ENCODE measurements at regions not wholly inside any gene's neighbourhood (a gene's known extent, or its start where the extent isn't known, plus 50 kb on each side); places are given as distances from the start of the nearest gene placed in this dataset.

- DNase-seq, result no peak
- H3K27ac ChIP-seq (ENCODE audit: low read depth in 1 of 3, low read length in 2 of 3), result no peak overlapping the region
Observed at GRCh38 chr10:88103576-88103975, 240.2 kb downstream of the PTEN start.

GRCh38 chr10:88104223-88104622 is 240.8 kb downstream of the PTEN start:
- H3K36me3 ChIP-seq (ENCODE audit: control insufficient read depth in 3 of 3, insufficient read depth in 2 of 3, low read depth in 1 of 3, low read length in 3 of 3), result no peaks in the 10 kb centered on the region
- DNase-seq (no peak), FAIRE-seq (no peak)
- peaks cover 0 to 2% (median 0%) of the 10 kb centered on the region in 3 donors for H3K27me3 ChIP-seq (ENCODE audit: control insufficient read depth in 3 of 3, insufficient read depth in 3 of 3, low read length in 3 of 3)
- no peaks in the 10 kb centered on the region for H3K4me1 ChIP-seq (ENCODE audit: control insufficient read depth in 3 of 3, insufficient read depth in 2 of 3, low read depth in 1 of 3, low read length in 2 of 3)
- no peak overlapping the region for H3K4me3 ChIP-seq (ENCODE audit: low read depth in 1 of 3, low read length in 3 of 3)
- no peaks in the 10 kb centered on the region for H3K9me3 ChIP-seq (ENCODE audit: control insufficient read depth in 2 of 2, insufficient read depth in 1 of 2, low read depth in 1 of 2, low read length in 1 of 2)
- 79 to 100% (median 95%) methylated on average over 2 of the region's 2 CpGs for WGBS, 3 donors
- no peak overlapping the region for H3K27ac ChIP-seq (ENCODE audit: low read depth in 1 of 3, low read length in 2 of 3)

More at GRCh38 chr10:88103576-88103975, 240.2 kb downstream of the PTEN start:
- no peaks in the 10 kb centered on the region for H3K36me3 ChIP-seq (ENCODE audit: control insufficient read depth in 3 of 3, insufficient read depth in 2 of 3, low read depth in 1 of 3, low read length in 3 of 3)
- H3K4me1 ChIP-seq (ENCODE audit: control insufficient read depth in 3 of 3, insufficient read depth in 2 of 3, low read depth in 1 of 3, low read length in 2 of 3), result no peaks in the 10 kb centered on the region
- H3K27me3 ChIP-seq (ENCODE audit: control insufficient read depth in 3 of 3, insufficient read depth in 3 of 3, low read length in 3 of 3), result peaks cover 0 to 2% (median 0%) of the 10 kb centered on the region in 3 donors
- no peak overlapping the region for H3K4me3 ChIP-seq (ENCODE audit: low read depth in 1 of 3, low read length in 3 of 3)
- FAIRE-seq, result no peak
- H3K9me3 ChIP-seq (ENCODE audit: control insufficient read depth in 2 of 2, insufficient read depth in 1 of 2, low read depth in 1 of 2, low read length in 1 of 2), result no peaks in the 10 kb centered on the region

- DNase-seq, result no peak
- no peaks in the 10 kb centered on the region for H3K9me3 ChIP-seq (ENCODE audit: control insufficient read depth in 2 of 2, insufficient read depth in 1 of 2, low read depth in 1 of 2, low read length in 1 of 2)
- FAIRE-seq, result no peak
- H3K27ac ChIP-seq (ENCODE audit: low read depth in 1 of 3, low read length in 2 of 3), result no peak overlapping the region
- H3K4me1 ChIP-seq (ENCODE audit: control insufficient read depth in 3 of 3, insufficient read depth in 2 of 3, low read depth in 1 of 3, low read length in 2 of 3), result no peaks in the 10 kb centered on the region
- WGBS, 3 donors, result 84 to 96% (median 85%) methylated on average over 2 of the region's 2 CpGs
- no peak overlapping the region for H3K4me3 ChIP-seq (ENCODE audit: low read depth in 1 of 3, low read length in 3 of 3)
- H3K36me3 ChIP-seq (ENCODE audit: control insufficient read depth in 3 of 3, insufficient read depth in 2 of 3, low read depth in 1 of 3, low read length in 3 of 3), result no peaks in the 10 kb centered on the region
- H3K27me3 ChIP-seq (ENCODE audit: control insufficient read depth in 3 of 3, insufficient read depth in 3 of 3, low read length in 3 of 3), result no peaks in the 10 kb centered on the region
Observed at GRCh38 chr10:88106366-88106765, 242.9 kb downstream of the PTEN start.

- FAIRE-seq (no peak), DNase-seq (no peak)
- H3K36me3 ChIP-seq (ENCODE audit: control insufficient read depth in 3 of 3, insufficient read depth in 2 of 3, low read depth in 1 of 3, low read length in 3 of 3), result no peaks in the 10 kb centered on the region
- no peaks in the 10 kb centered on the region for H3K4me1 ChIP-seq (ENCODE audit: control insufficient read depth in 3 of 3, insufficient read depth in 2 of 3, low read depth in 1 of 3, low read length in 2 of 3)
- no peaks in the 10 kb centered on the region for H3K27me3 ChIP-seq (ENCODE audit: control insufficient read depth in 3 of 3, insufficient read depth in 3 of 3, low read length in 3 of 3)
- H3K4me3 ChIP-seq (ENCODE audit: low read depth in 1 of 3, low read length in 3 of 3), result no peak overlapping the region
- 85 to 97% (median 89%) methylated on average over 4 of the region's 4 CpGs for WGBS, 3 donors
- no peak overlapping the region for H3K27ac ChIP-seq (ENCODE audit: low read depth in 1 of 3, low read length in 2 of 3)
- H3K9me3 ChIP-seq (ENCODE audit: control insufficient read depth in 2 of 2, insufficient read depth in 1 of 2, low read depth in 1 of 2, low read length in 1 of 2), result no peaks in the 10 kb centered on the region
Observed at GRCh38 chr10:88107296-88108097, 244.1 kb downstream of the PTEN start.

GRCh38 chr10:88108115-88108610 is 244.7 kb downstream of the PTEN start:
- 74 to 80% (median 79%) methylated on average over 2 of the region's 2 CpGs for WGBS, 3 donors
- Histone ChIP-seq H3K27me3 (ENCODE audit: control insufficient read depth in 3 of 3, insufficient read depth in 3 of 3, low read length in 3 of 3) (no peaks in the 10 kb centered on the region), H3K9me3 (ENCODE audit: control insufficient read depth in 2 of 2, insufficient read depth in 1 of 2, low read depth in 1 of 2, low read length in 1 of 2) (no peaks in the 10 kb centered on the region), H3K4me1 (ENCODE audit: control insufficient read depth in 3 of 3, insufficient read depth in 2 of 3, low read depth in 1 of 3, low read length in 2 of 3) (no peaks in the 10 kb centered on the region), H3K27ac (ENCODE audit: low read depth in 1 of 3, low read length in 2 of 3) (no peak overlapping the region), H3K4me3 (ENCODE audit: low read depth in 1 of 3, low read length in 3 of 3) (no peak overlapping the region), H3K36me3 (ENCODE audit: control insufficient read depth in 3 of 3, insufficient read depth in 2 of 3, low read depth in 1 of 3, low read length in 3 of 3) (no peaks in the 10 kb centered on the region)
- FAIRE-seq (no peak), DNase-seq (no peak)

GRCh38 chr10:88110355-88110754 is 246.9 kb downstream of the PTEN start:
- no peaks in the 10 kb centered on the region for H3K36me3 ChIP-seq (ENCODE audit: control insufficient read depth in 3 of 3, insufficient read depth in 2 of 3, low read depth in 1 of 3, low read length in 3 of 3)
- no peaks in the 10 kb centered on the region for H3K4me1 ChIP-seq (ENCODE audit: control insufficient read depth in 3 of 3, insufficient read depth in 2 of 3, low read depth in 1 of 3, low read length in 2 of 3)
- H3K27me3 ChIP-seq (ENCODE audit: control insufficient read depth in 3 of 3, insufficient read depth in 3 of 3, low read length in 3 of 3), result no peaks in the 10 kb centered on the region
- H3K27ac ChIP-seq (ENCODE audit: low read depth in 1 of 3, low read length in 2 of 3), result no peak overlapping the region
- DNase-seq (no peak), FAIRE-seq (no peak)
- H3K9me3 ChIP-seq (ENCODE audit: control insufficient read depth in 2 of 2, insufficient read depth in 1 of 2, low read depth in 1 of 2, low read length in 1 of 2), result no peaks in the 10 kb centered on the region
- H3K4me3 ChIP-seq (ENCODE audit: low read depth in 1 of 3, low read length in 3 of 3), result no peak overlapping the region

GRCh38 chr10:88110822-88111221 is 247.4 kb downstream of the PTEN start:
- no peak for DNase-seq
- Histone ChIP-seq H3K27ac (ENCODE audit: low read depth in 1 of 3, low read length in 2 of 3) (no peak overlapping the region), H3K27me3 (ENCODE audit: control insufficient read depth in 3 of 3, insufficient read depth in 3 of 3, low read length in 3 of 3) (no peaks in the 10 kb centered on the region), H3K9me3 (ENCODE audit: control insufficient read depth in 2 of 2, insufficient read depth in 1 of 2, low read depth in 1 of 2, low read length in 1 of 2) (no peaks in the 10 kb centered on the region), H3K36me3 (ENCODE audit: control insufficient read depth in 3 of 3, insufficient read depth in 2 of 3, low read depth in 1 of 3, low read length in 3 of 3) (no peaks in the 10 kb centered on the region), H3K4me1 (ENCODE audit: control insufficient read depth in 3 of 3, insufficient read depth in 2 of 3, low read depth in 1 of 3, low read length in 2 of 3) (no peaks in the 10 kb centered on the region), H3K4me3 (ENCODE audit: low read depth in 1 of 3, low read length in 3 of 3) (no peak overlapping the region)
- no peak for FAIRE-seq
- WGBS, 3 donors, result 76 to 81% (median 79%) methylated on average over 3 of the region's 3 CpGs

- DNase-seq, result no peak
- Histone ChIP-seq H3K36me3 (ENCODE audit: control insufficient read depth in 3 of 3, insufficient read depth in 2 of 3, low read depth in 1 of 3, low read length in 3 of 3) (no peaks in the 10 kb centered on the region), H3K27me3 (ENCODE audit: control insufficient read depth in 3 of 3, insufficient read depth in 3 of 3, low read length in 3 of 3) (no peaks in the 10 kb centered on the region), H3K4me1 (ENCODE audit: control insufficient read depth in 3 of 3, insufficient read depth in 2 of 3, low read depth in 1 of 3, low read length in 2 of 3) (no peaks in the 10 kb centered on the region), H3K4me3 (ENCODE audit: low read depth in 1 of 3, low read length in 3 of 3) (no peak overlapping the region), H3K27ac (ENCODE audit: low read depth in 1 of 3, low read length in 2 of 3) (no peak overlapping the region), H3K9me3 (ENCODE audit: control insufficient read depth in 2 of 2, insufficient read depth in 1 of 2, low read depth in 1 of 2, low read length in 1 of 2) (no peaks in the 10 kb centered on the region)
- 58 to 72% (median 67%) methylated on average over 2 of the region's 2 CpGs for WGBS, 3 donors
- FAIRE-seq, result no peak
Observed at GRCh38 chr10:88111294-88111693, 247.9 kb downstream of the PTEN start.

- FAIRE-seq (no peak), DNase-seq (no peak)
- H3K27ac ChIP-seq (ENCODE audit: low read depth in 1 of 3, low read length in 2 of 3), result no peak overlapping the region
- no peaks in the 10 kb centered on the region for H3K9me3 ChIP-seq (ENCODE audit: control insufficient read depth in 2 of 2, insufficient read depth in 1 of 2, low read depth in 1 of 2, low read length in 1 of 2)
- H3K4me3 ChIP-seq (ENCODE audit: low read depth in 1 of 3, low read length in 3 of 3), result no peak overlapping the region
- 81 to 92% (median 86%) methylated on average over 1 of the region's 1 CpG for WGBS, 3 donors
- no peaks in the 10 kb centered on the region for H3K4me1 ChIP-seq (ENCODE audit: control insufficient read depth in 3 of 3, insufficient read depth in 2 of 3, low read depth in 1 of 3, low read length in 2 of 3)
- no peaks in the 10 kb centered on the region for H3K27me3 ChIP-seq (ENCODE audit: control insufficient read depth in 3 of 3, insufficient read depth in 3 of 3, low read length in 3 of 3)
- H3K36me3 ChIP-seq (ENCODE audit: control insufficient read depth in 3 of 3, insufficient read depth in 2 of 3, low read depth in 1 of 3, low read length in 3 of 3), result no peaks in the 10 kb centered on the region
Observed at GRCh38 chr10:88113232-88113631, 249.8 kb downstream of the PTEN start.

All from small intestine (tissue), 7 donors.